ENCODE measurements at regions not wholly inside any gene's neighbourhood (a gene's known extent, or its start where the extent isn't known, plus 50 kb on each side); places are given as distances from the start of the nearest gene placed in this dataset.

GRCh38 chr11:15854245-15854644 lies 502.1 kb downstream of the SOX6 start:
- no peak for TF ChIP-seq CTCF (IDR thresholded peaks at IDR 0.05)
- TF ChIP-seq POLR2A (IDR thresholded peaks at IDR 0.05): no peak

All from right lobe of liver (tissue), 4 donors.